H7 (cell line): ENCODE measurements at regions not wholly inside any gene's neighbourhood (a gene's known extent, or its start where the extent isn't known, plus 50 kb on each side); places are given as distances from the start of the nearest gene placed in this dataset.

Source experiments
- DNase-seq: peaks from one replicate; pipeline ENCODE4 v3.0.0; 2012
- H3K27me3 ChIP-seq: 2 replicates; pipeline ENCODE4 v1.6.0; 2011; ENCODE audit warnings: mild to moderate bottlenecking, low read length; ENCODE audit not compliant: control insufficient read depth, insufficient read depth
- H3K36me3 ChIP-seq: replicated peaks from 2 replicates; pipeline ENCODE4 v1.5.1; 2011; ENCODE audit warnings: low read length; ENCODE audit not compliant: control insufficient read depth, insufficient read depth
- H3K4me3 ChIP-seq: 2 replicates; pipeline ENCODE4 v1.5.1; 2011; ENCODE audit warnings: low read depth, mild to moderate bottlenecking, control low read depth, low read length, moderate library complexity; ENCODE audit not compliant: insufficient read depth

- Histone ChIP-seq H3K36me3 (no peaks in the 10 kb centered on the region), H3K4me3 (no peak overlapping the region), H3K27me3 (no peaks in the 10 kb centered on the region)
- no peak for DNase-seq
These were observed 273.7 kb downstream of the SLC4A3 start for GRCh38 chr2:219901155-219901554.

GRCh38 chr2:219902891-219903552 is 275.6 kb downstream of the SLC4A3 start:
- Histone ChIP-seq H3K27me3 (no peaks in the 10 kb centered on the region), H3K4me3 (no peak overlapping the region), H3K36me3 (no peaks in the 10 kb centered on the region)
- DNase-seq, result no peak

- DNase-seq, result no peak
- Histone ChIP-seq H3K4me3 (no peak overlapping the region), H3K36me3 (no peaks in the 10 kb centered on the region), H3K27me3 (no peaks in the 10 kb centered on the region)
These were observed 278.2 kb downstream of the SLC4A3 start for GRCh38 chr2:219905640-219906039.

- DNase-seq, result no peak
- Histone ChIP-seq H3K36me3 (no peaks in the 10 kb centered on the region), H3K4me3 (no peak overlapping the region), H3K27me3 (no peaks in the 10 kb centered on the region)
These were observed 278.9 kb downstream of the SLC4A3 start for GRCh38 chr2:219906114-219907010.

GRCh38 chr2:219907011-219907365 is 279.6 kb downstream of the SLC4A3 start:
- DNase-seq, result no peak
- Histone ChIP-seq H3K27me3 (no peaks in the 10 kb centered on the region), H3K36me3 (no peaks in the 10 kb centered on the region), H3K4me3 (no peak overlapping the region)

GRCh38 chr2:219908538-219908937 is 281.1 kb downstream of the SLC4A3 start:
- no peak for DNase-seq
- Histone ChIP-seq H3K4me3 (no peak overlapping the region), H3K27me3 (no peaks in the 10 kb centered on the region), H3K36me3 (no peaks in the 10 kb centered on the region)

GRCh38 chr2:219911541-219911940 is 284.1 kb downstream of the SLC4A3 start:
- H3K4me3 ChIP-seq, result no peak overlapping the region
- no peak for DNase-seq
- H3K27me3 ChIP-seq, result no peaks in the 10 kb centered on the region; the same call in 1 of the 2 replicates
- H3K36me3 ChIP-seq, result no peaks in the 10 kb centered on the region

GRCh38 chr2:219912491-219912921 is 285.1 kb downstream of the SLC4A3 start:
- H3K27me3 ChIP-seq, result no peaks in the 10 kb centered on the region; the same call in 1 of the 2 replicates
- no peak overlapping the region for H3K4me3 ChIP-seq
- no peak for DNase-seq
- H3K36me3 ChIP-seq, result no peaks in the 10 kb centered on the region

GRCh38 chr2:219914577-219914976 is 287.1 kb downstream of the SLC4A3 start:
- Histone ChIP-seq H3K4me3 (no peak overlapping the region), H3K27me3 (no peaks in the 10 kb centered on the region; the same call in 1 of the 2 replicates), H3K36me3 (no peaks in the 10 kb centered on the region)
- no peak for DNase-seq

GRCh38 chr2:219916281-219916680 is 288.9 kb downstream of the SLC4A3 start:
- Histone ChIP-seq H3K36me3 (no peaks in the 10 kb centered on the region), H3K27me3 (no peaks in the 10 kb centered on the region; the same call in 1 of the 2 replicates), H3K4me3 (no peak overlapping the region)
- no peak for DNase-seq

GRCh38 chr2:219916726-219917440 is 289.5 kb downstream of the SLC4A3 start:
- no peaks in the 10 kb centered on the region for H3K36me3 ChIP-seq
- no peak overlapping the region for H3K4me3 ChIP-seq
- no peak for DNase-seq
- H3K27me3 ChIP-seq, result no peaks in the 10 kb centered on the region; the same call in 1 of the 2 replicates

GRCh38 chr2:219918254-219918653 is 290.8 kb downstream of the SLC4A3 start:
- no peaks in the 10 kb centered on the region; the same call in 1 of the 2 replicates for H3K27me3 ChIP-seq
- H3K36me3 ChIP-seq, result no peaks in the 10 kb centered on the region
- DNase-seq, result no peak
- H3K4me3 ChIP-seq, result no peak overlapping the region

- Histone ChIP-seq H3K4me3 (no peak overlapping the region), H3K27me3 (no peaks in the 10 kb centered on the region; the same call in 1 of the 2 replicates), H3K36me3 (no peaks in the 10 kb centered on the region)
- DNase-seq, result no peak
These were observed 291.5 kb downstream of the SLC4A3 start for GRCh38 chr2:219918944-219919343.

- no peak overlapping the region for H3K4me3 ChIP-seq
- no peaks in the 10 kb centered on the region; the same call in 1 of the 2 replicates for H3K27me3 ChIP-seq
- no peaks in the 10 kb centered on the region for H3K36me3 ChIP-seq
- DNase-seq, result no peak
These were observed 292.1 kb downstream of the SLC4A3 start for GRCh38 chr2:219919506-219919905.
